ENCODE measurements at regions not wholly inside any gene's neighbourhood (a gene's known extent, or its start where the extent isn't known, plus 50 kb on each side); places are given as distances from the start of the nearest gene placed in this dataset.

GRCh38 chr7:149692557-149692982 lies 80.8 kb downstream of the ZNF467 start:
- H3K79me2 ChIP-seq, result no peaks in the 10 kb centered on the region
- peaks cover 2% of the 10 kb centered on the region for H3K4me1 ChIP-seq (ENCODE audit: insufficient read depth)
- peak overlapping the region; percentile 53 for H2AFZ ChIP-seq
- H3K36me3 ChIP-seq (replicated peaks; ENCODE audit: insufficient read depth, low read depth), result no peaks in the 10 kb centered on the region
- peaks cover 33% of the 10 kb centered on the region for H3K27me3 ChIP-seq
- TF ChIP-seq EZH2 (IDR thresholded peaks at IDR 0.05; ENCODE audit: borderline replicate concordance) (peak; percentile 63), CTCF (IDR thresholded peaks at IDR 0.05; ENCODE audit: poor library complexity) (no peak)
- peak overlapping the region; percentile 23 for H3K4me3 ChIP-seq
- DNase-seq (ENCODE audit: low spot score), result no peak
- WGBS (ENCODE audit: low lambda C conversion rate, missing lambda C conversion rate), result 8% methylated on average over 23 of the region's 43 CpGs
- H3K4me2 ChIP-seq, result peak overlapping the region; percentile 89
- no peaks in the 10 kb centered on the region for H4K20me1 ChIP-seq (ENCODE audit: insufficient read depth, poor library complexity, severe bottlenecking)
- no peak overlapping the region for H3K27ac ChIP-seq
- H3K9me3 ChIP-seq (ENCODE audit: low read depth), result no peaks in the 10 kb centered on the region
- H3K9me2 ChIP-seq (replicated peaks; ENCODE audit: insufficient read depth), result no peaks in the 10 kb centered on the region

- DNase-seq (ENCODE audit: low spot score), result no peak
- Histone ChIP-seq H3K9me3 (ENCODE audit: low read depth) (no peaks in the 10 kb centered on the region), H3K4me2 (peak overlapping the region; percentile 89), H3K4me1 (ENCODE audit: insufficient read depth) (peaks cover 2% of the 10 kb centered on the region), H3K27ac (no peak overlapping the region), H3K79me2 (no peaks in the 10 kb centered on the region), H4K20me1 (ENCODE audit: insufficient read depth, poor library complexity, severe bottlenecking) (no peaks in the 10 kb centered on the region), H3K4me3 (peak overlapping the region; percentile 23), H3K27me3 (peaks cover 33% of the 10 kb centered on the region), H3K36me3 (replicated peaks; ENCODE audit: insufficient read depth, low read depth) (no peaks in the 10 kb centered on the region), H2AFZ (peak overlapping the region; percentile 53), H3K9me2 (replicated peaks; ENCODE audit: insufficient read depth) (no peaks in the 10 kb centered on the region)
- WGBS (ENCODE audit: low lambda C conversion rate, missing lambda C conversion rate), result 95% methylated on average over 9 of the region's 9 CpGs
- no peak for TF ChIP-seq CTCF (IDR thresholded peaks at IDR 0.05; ENCODE audit: poor library complexity)
- TF ChIP-seq EZH2phosphoT487 (IDR thresholded peaks at IDR 0.05; ENCODE audit: low read depth, severe bottlenecking, unreplicated experiment), result no peak
- no peak for TF ChIP-seq EZH2 (IDR thresholded peaks at IDR 0.05; ENCODE audit: borderline replicate concordance)
Measured at GRCh38 chr7:149692056-149692455, 81.3 kb downstream of the ZNF467 start.

GRCh38 chr7:149690688-149691446 lies 82.5 kb downstream of the ZNF467 start:
- Histone ChIP-seq H3K4me3 (no peak overlapping the region), H3K9me3 (ENCODE audit: low read depth) (no peaks in the 10 kb centered on the region)

More at GRCh38 chr7:149690688-149691446, 82.5 kb downstream of the ZNF467 start:
- no peak overlapping the region for H3K27ac ChIP-seq
- no peaks in the 10 kb centered on the region for H4K20me1 ChIP-seq (ENCODE audit: insufficient read depth, poor library complexity, severe bottlenecking)
- no peak overlapping the region for H3K4me2 ChIP-seq
- H3K36me3 ChIP-seq (replicated peaks; ENCODE audit: insufficient read depth, low read depth), result no peaks in the 10 kb centered on the region
- TF ChIP-seq EZH2 (IDR thresholded peaks at IDR 0.05; ENCODE audit: borderline replicate concordance) (no peak), EZH2phosphoT487 (IDR thresholded peaks at IDR 0.05; ENCODE audit: low read depth, severe bottlenecking, unreplicated experiment) (no peak), CTCF (IDR thresholded peaks at IDR 0.05; ENCODE audit: poor library complexity) (no peak)
- H3K79me2 ChIP-seq, result no peaks in the 10 kb centered on the region
- H3K9me2 ChIP-seq (replicated peaks; ENCODE audit: insufficient read depth), result no peaks in the 10 kb centered on the region
- 37% methylated on average over 22 of the region's 22 CpGs for WGBS (ENCODE audit: low lambda C conversion rate, missing lambda C conversion rate)
- no peak overlapping the region for H2AFZ ChIP-seq
- H3K4me1 ChIP-seq (ENCODE audit: insufficient read depth), result peaks cover 2% of the 10 kb centered on the region
- H3K27me3 ChIP-seq, result peaks cover 33% of the 10 kb centered on the region
- DNase-seq (ENCODE audit: low spot score), result peak; percentile 47
